Uterus (tissue), 3 donors: ENCODE measurements at regions not wholly inside any gene's neighbourhood (a gene's known extent, or its start where the extent isn't known, plus 50 kb on each side); places are given as distances from the start of the nearest gene placed in this dataset.
"Not testable (repeated sequence)": the region's sequence is repeated elsewhere in the genome, so short reads cannot be mapped to it uniquely, and the experiment has no call there.

Experiments used
- DNase-seq, 2 donors: peaks; one replicate each; pipeline ENCODE4 v3.0.0-alpha.2; 2019 to 2020
- H3K27ac ChIP-seq, 2 donors: fragments of 200-600 bp; sonication (generic); 1 replicate in 1 of 2; 2 replicates in 1 of 2; pipeline ENCODE4 v1.5.1; 2016 to 2018
- H3K27me3 ChIP-seq, 2 donors: fragments of 200-600 bp; sonication (generic); one replicate each; pipeline ENCODE4 v1.5.1; 2018 to 2019; ENCODE audit warnings: control low read depth in 1 of 2
- H3K36me3 ChIP-seq, 2 donors: fragments of 200-600 bp; sonication (generic); one replicate each; pipeline ENCODE4 v1.5.1; 2019; ENCODE audit warnings: control low read depth in 1 of 2
- H3K4me1 ChIP-seq, 2 donors: fragments of 200-600 bp; sonication (generic); one replicate each; pipeline ENCODE4 v1.5.1; 2018 to 2019; ENCODE audit warnings: control low read depth in 1 of 2
- H3K4me3 ChIP-seq, 2 donors: fragments of 200-600 bp; sonication (generic); 1 replicate in 1 of 2; 2 replicates in 1 of 2; pipeline ENCODE4 v1.5.1; 2018 to 2019; ENCODE audit warnings: mild to moderate bottlenecking in 1 of 2
- H3K9me3 ChIP-seq, 2 donors: fragments of 200-600 bp; sonication (generic); one replicate each; pipeline ENCODE4 v1.5.1; 2019; ENCODE audit warnings: control low read depth in 1 of 2
- POLR2A ChIP-seq, 2 donors: fragments of 450-650 bp; IDR thresholded peaks; one replicate each; pipeline ENCODE4 v1.6.1; 2016; ENCODE audit warnings: antibody characterized with exemption in 2 of 2, mild to moderate bottlenecking in 1 of 2, moderate library complexity in 1 of 2
- intact Hi-C: fragments of 100-400 bp; cut with DNase I; formaldehyde crosslinking; loops from one replicate; pipeline ENCODE4 v1.15.1; 2023; ENCODE audit warnings: low total_unique reads
- TF ChIP-seq, protein P1 (sequence below), 4 experiments: fragments of 200-600 bp in 2 of 4; fragments of 450-650 bp in 2 of 4; sonication (generic) in 2 of 4; IDR thresholded peaks; one replicate each; pipeline ENCODE4 v1.5.1; 2016 to 2019; ENCODE audit warnings: antibody characterized with exemption in 4 of 4, mild to moderate bottlenecking in 2 of 4, moderate library complexity in 1 of 4
- donor health status: DM: yes; HTN: yes; CAD: no.

DNA sequence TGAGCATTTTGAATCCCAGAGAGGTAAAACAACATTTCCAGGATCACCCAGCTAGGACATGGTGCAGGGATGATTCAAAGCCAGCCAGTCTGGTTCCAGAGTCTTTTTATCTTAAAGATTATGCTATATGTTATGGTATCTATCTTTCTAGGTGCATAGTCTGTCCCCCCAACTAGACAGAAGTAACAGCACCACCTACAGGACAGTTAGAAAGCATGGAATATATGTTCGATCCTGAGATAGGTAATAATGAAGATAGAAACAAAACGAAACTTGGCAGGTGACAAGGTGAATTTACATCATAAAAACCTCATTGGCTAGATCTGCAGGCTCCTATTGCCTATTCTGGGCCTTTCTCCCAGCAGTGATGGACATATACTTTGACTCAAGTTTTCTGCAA is 723.2 kb downstream of the SMARCA1 start:
- intact Hi-C loops = no loop called here
- no peaks in the 10 kb centered on the region for H3K9me3 ChIP-seq
- TF ChIP-seq, protein P1, sequence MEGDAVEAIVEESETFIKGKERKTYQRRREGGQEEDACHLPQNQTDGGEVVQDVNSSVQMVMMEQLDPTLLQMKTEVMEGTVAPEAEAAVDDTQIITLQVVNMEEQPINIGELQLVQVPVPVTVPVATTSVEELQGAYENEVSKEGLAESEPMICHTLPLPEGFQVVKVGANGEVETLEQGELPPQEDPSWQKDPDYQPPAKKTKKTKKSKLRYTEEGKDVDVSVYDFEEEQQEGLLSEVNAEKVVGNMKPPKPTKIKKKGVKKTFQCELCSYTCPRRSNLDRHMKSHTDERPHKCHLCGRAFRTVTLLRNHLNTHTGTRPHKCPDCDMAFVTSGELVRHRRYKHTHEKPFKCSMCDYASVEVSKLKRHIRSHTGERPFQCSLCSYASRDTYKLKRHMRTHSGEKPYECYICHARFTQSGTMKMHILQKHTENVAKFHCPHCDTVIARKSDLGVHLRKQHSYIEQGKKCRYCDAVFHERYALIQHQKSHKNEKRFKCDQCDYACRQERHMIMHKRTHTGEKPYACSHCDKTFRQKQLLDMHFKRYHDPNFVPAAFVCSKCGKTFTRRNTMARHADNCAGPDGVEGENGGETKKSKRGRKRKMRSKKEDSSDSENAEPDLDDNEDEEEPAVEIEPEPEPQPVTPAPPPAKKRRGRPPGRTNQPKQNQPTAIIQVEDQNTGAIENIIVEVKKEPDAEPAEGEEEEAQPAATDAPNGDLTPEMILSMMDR (IDR thresholded peaks at IDR 0.05) = no peak
- no peak for TF ChIP-seq POLR2A (IDR thresholded peaks at IDR 0.05)
- no peaks in the 10 kb centered on the region for H3K4me1 ChIP-seq
- no peak for DNase-seq
- no peak overlapping the region for H3K4me3 ChIP-seq
- no peaks in the 10 kb centered on the region for H3K27me3 ChIP-seq
- no peaks in the 10 kb centered on the region for H3K36me3 ChIP-seq
- no peak overlapping the region for H3K27ac ChIP-seq

GRCh38 chrX:128783139-128783538 is 730.9 kb upstream of the ACTRT1 start:
- intact Hi-C loops, H3K4me1 ChIP-seq, H3K9me3 ChIP-seq, H3K27ac ChIP-seq, DNase-seq, H3K4me3 ChIP-seq, H3K27me3 ChIP-seq, H3K36me3 ChIP-seq: not testable (repeated sequence)

GRCh38 chrX:128781506-128781905 is 729.3 kb upstream of the ACTRT1 start:
- H3K9me3 ChIP-seq = no peaks in the 10 kb centered on the region
- DNase-seq = no peak
- no peak overlapping the region for H3K27ac ChIP-seq
- no peaks in the 10 kb centered on the region for H3K27me3 ChIP-seq
- no peak for TF ChIP-seq POLR2A (IDR thresholded peaks at IDR 0.05)
- TF ChIP-seq, protein P1 (IDR thresholded peaks at IDR 0.05) = no peak
- no peaks in the 10 kb centered on the region for H3K36me3 ChIP-seq
- intact Hi-C loops = no loop called here
- H3K4me3 ChIP-seq = no peak overlapping the region
- H3K4me1 ChIP-seq = no peaks in the 10 kb centered on the region

DNA sequence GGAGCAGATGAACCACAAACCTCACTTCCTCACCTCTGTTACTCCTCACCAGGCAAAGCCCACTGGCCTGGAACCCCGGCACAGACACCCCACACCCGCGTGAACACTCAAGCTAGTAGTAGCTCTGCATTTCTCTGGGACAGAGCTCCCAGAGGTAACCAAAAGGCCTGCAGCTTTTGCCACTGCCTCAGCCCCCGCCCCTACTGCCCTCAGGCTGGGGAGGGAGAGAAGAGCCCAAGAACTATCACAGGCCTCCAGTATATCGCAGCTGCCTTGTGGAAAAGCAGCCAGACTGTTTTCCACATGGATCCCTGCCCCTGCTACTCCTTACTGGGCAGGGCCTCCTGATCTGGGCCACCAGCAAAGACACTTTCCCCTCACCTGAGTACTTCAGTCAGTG is 728.7 kb upstream of the ACTRT1 start:
- DNase-seq = no peak
- H3K36me3 ChIP-seq = no peaks in the 10 kb centered on the region
- no peak overlapping the region for H3K4me3 ChIP-seq
- intact Hi-C loops = no loop called here
- H3K4me1 ChIP-seq = no peaks in the 10 kb centered on the region
- no peaks in the 10 kb centered on the region for H3K27me3 ChIP-seq
- TF ChIP-seq, protein P1 (IDR thresholded peaks at IDR 0.05) = no peak
- TF ChIP-seq POLR2A (IDR thresholded peaks at IDR 0.05) = no peak
- H3K9me3 ChIP-seq = no peaks in the 10 kb centered on the region
- no peak overlapping the region for H3K27ac ChIP-seq

GRCh38 chrX:128769495-128769894 is 717.3 kb upstream of the ACTRT1 start:
- Histone ChIP-seq H3K4me3 (no peak overlapping the region), H3K27me3 (no peaks in the 10 kb centered on the region), H3K27ac (no peak overlapping the region), H3K9me3 (no peaks in the 10 kb centered on the region), H3K4me1 (no peaks in the 10 kb centered on the region), H3K36me3 (no peaks in the 10 kb centered on the region)
- TF ChIP-seq POLR2A (IDR thresholded peaks at IDR 0.05) = no peak
- TF ChIP-seq, protein P1 (IDR thresholded peaks at IDR 0.05) = no peak
- no peak for DNase-seq
- intact Hi-C loops = no loop called here

DNA sequence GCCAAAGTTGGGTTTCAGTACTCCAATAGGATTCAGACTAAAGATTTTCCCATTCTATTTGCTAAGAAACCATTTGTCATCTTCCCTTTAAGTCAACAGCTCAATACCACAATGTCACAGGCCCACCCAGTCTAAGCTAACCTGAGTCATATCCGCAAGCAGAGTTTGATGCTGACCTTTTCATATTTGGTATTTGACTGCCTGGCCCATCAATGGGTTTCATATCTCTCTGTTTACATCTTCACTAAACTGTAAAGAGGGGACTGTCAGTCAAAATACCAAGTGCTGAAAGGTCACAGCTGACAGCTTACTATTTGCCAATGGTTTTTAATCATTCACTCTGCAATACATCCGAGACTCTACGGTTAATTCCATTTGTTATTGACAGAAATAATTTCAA is 707.5 kb upstream of the ACTRT1 start:
- Histone ChIP-seq H3K27ac (no peak overlapping the region), H3K9me3 (no peaks in the 10 kb centered on the region)
- intact Hi-C loops = no loop called here

More for the DNA sequence above, 707.5 kb upstream of the ACTRT1 start:
- Histone ChIP-seq H3K4me1 (no peaks in the 10 kb centered on the region), H3K27me3 (no peaks in the 10 kb centered on the region), H3K36me3 (no peaks in the 10 kb centered on the region), H3K4me3 (no peak overlapping the region)
- TF ChIP-seq POLR2A (IDR thresholded peaks at IDR 0.05) = no peak
- TF ChIP-seq, protein P1 (IDR thresholded peaks at IDR 0.05) = no peak
- DNase-seq = no peak
